HCT116 (cell line): ENCODE measurements at regions not wholly inside any gene's neighbourhood (a gene's known extent, or its start where the extent isn't known, plus 50 kb on each side); places are given as distances from the start of the nearest gene placed in this dataset.

ENCODE experiments used
- CEBPB ChIP-seq: IDR thresholded peaks from 2 replicates; pipeline ENCODE4 v1.6.1; 2012; ENCODE audit warnings: low read depth
- CTCF ChIP-seq, 3 experiments: fragments of 200-600 bp in 1 of 3; sonication (generic) in 1 of 3; IDR thresholded peaks in 2 of 3; conservative IDR thresholded peaks in 1 of 3; 2 replicates each; pipeline ENCODE4 v1.5.1; 2012 to 2017; ENCODE audit warnings: low read depth in 2 of 3, low read length in 2 of 3, antibody characterized with exemption in 1 of 3, borderline replicate concordance in 1 of 3, control low read depth in 1 of 3, mild to moderate bottlenecking in 1 of 3, mixed read lengths in 1 of 3, mixed run types in 1 of 3, moderate library complexity in 1 of 3; ENCODE audit not compliant: insufficient read depth in 1 of 3
- POLR2A ChIP-seq: IDR thresholded peaks from 2 replicates; pipeline ENCODE4 v1.7.0; 2011; ENCODE audit warnings: borderline replicate concordance; ENCODE audit not compliant: insufficient read depth, insufficient read length; ENCODE audit errors: extremely low read depth
- POLR2AphosphoS5 ChIP-seq: IDR thresholded peaks from 2 replicates; pipeline ENCODE4 v1.6.1; 2011; ENCODE audit warnings: mild to moderate bottlenecking, low read depth, low read length, moderate library complexity
- RAD21 ChIP-seq: IDR thresholded peaks from 2 replicates; pipeline ENCODE4 v1.6.1; 2012; ENCODE audit warnings: low read depth, mild to moderate bottlenecking
- TCF7L2 ChIP-seq: IDR thresholded peaks from 2 replicates; pipeline ENCODE4 v1.7.0; 2011; ENCODE audit warnings: borderline replicate concordance, inconsistent platforms; ENCODE audit not compliant: insufficient read depth, insufficient read length; ENCODE audit errors: extremely low read depth
- ZBTB33 ChIP-seq: IDR thresholded peaks from 2 replicates; pipeline ENCODE4 v1.6.1; 2011; ENCODE audit warnings: mild to moderate bottlenecking, low read length, moderate library complexity; ENCODE audit not compliant: insufficient replicate concordance; ENCODE audit errors: extremely low read depth
- TF ChIP-seq, protein P1 (sequence below): IDR thresholded peaks from 2 replicates; pipeline ENCODE4 v1.6.1; 2012

DNA sequence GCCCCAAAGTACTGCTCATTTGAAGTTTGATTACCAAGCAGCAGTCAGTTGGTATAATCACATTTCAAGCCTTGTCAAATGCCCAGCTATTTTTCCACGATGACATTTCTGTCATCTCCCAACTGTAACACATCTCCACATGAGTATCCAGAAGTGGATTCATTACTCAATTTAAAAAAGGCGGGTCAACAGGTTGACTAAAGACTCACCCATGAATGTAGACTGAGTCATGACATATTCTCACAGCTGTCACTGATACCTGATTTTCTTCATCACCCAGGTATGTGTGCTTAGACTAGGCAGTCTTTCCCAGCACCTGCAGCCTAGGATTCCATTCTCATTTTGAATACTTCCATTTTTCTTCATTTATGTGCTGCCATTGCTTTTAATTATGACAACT is 75.1 kb upstream of the DBX2 start:
- TF ChIP-seq POLR2AphosphoS5 (no peak), TCF7L2 (no peak), CEBPB (no peak), ZBTB33 (no peak), POLR2A (no peak), CTCF (IDR thresholded peaks at IDR 0.05 in 2 of 3, conservative IDR thresholded peaks at IDR 0.05 in 1 of 3; ENCODE audit: borderline replicate concordance in 1 of 3, insufficient read depth in 1 of 3, low read depth in 2 of 3, low read length in 2 of 3) (no peak), RAD21 (no peak)
- TF ChIP-seq, protein P1, sequence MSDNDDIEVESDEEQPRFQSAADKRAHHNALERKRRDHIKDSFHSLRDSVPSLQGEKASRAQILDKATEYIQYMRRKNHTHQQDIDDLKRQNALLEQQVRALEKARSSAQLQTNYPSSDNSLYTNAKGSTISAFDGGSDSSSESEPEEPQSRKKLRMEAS, result no peak
